ENCODE measurements at regions not wholly inside any gene's neighbourhood (a gene's known extent, or its start where the extent isn't known, plus 50 kb on each side); places are given as distances from the start of the nearest gene placed in this dataset.
"Not testable (repeated sequence)": the region's sequence is repeated elsewhere in the genome, so short reads cannot be mapped to it uniquely, and the experiment has no call there.

GRCh38 chr7:3159039-3159438 is 115.4 kb upstream of the CARD11 start:
- no peak for ATAC-seq
- no peak overlapping the region for H3K4me3 ChIP-seq
- no peaks in the 10 kb centered on the region for H3K36me3 ChIP-seq (replicated peaks in 1 of 2; ENCODE audit: insufficient read depth in 1 of 2, low read depth in 2 of 2)
- peaks cover 33% of the 10 kb centered on the region for H3K4me1 ChIP-seq
- WGBS, 2 donors: 57 to 64% methylated on average over 4 of the region's 4 CpGs
- H3K27me3 ChIP-seq: no peaks in the 10 kb centered on the region
- DNase-seq: no peak
- peak overlapping the region; percentile 58 to 78 (median 70) for H3K27ac ChIP-seq
- intact Hi-C loops (cut with DNase I): no loop called here
- no peaks in the 10 kb centered on the region for H3K9me3 ChIP-seq
- TF ChIP-seq CTCF (IDR thresholded peaks at IDR 0.05) (no peak), POLR2A (IDR thresholded peaks at IDR 0.05) (no peak)

GRCh38 chr7:3159445-3159844 is 115.8 kb upstream of the CARD11 start:
- peaks cover 37% of the 10 kb centered on the region for H3K4me1 ChIP-seq
- intact Hi-C loops (cut with DNase I): no loop called here

GRCh38 chr7:3159926-3160325 is 116.3 kb upstream of the CARD11 start:
- H3K27me3 ChIP-seq; H3K36me3 ChIP-seq (replicated peaks in 1 of 2; ENCODE audit: insufficient read depth in 1 of 2, low read depth in 2 of 2); intact Hi-C loops (cut with DNase I); H3K9me3 ChIP-seq; H3K4me3 ChIP-seq; DNase-seq: not testable (repeated sequence)
- H3K4me1 ChIP-seq: peaks cover 42% of the 10 kb centered on the region
- H3K27ac ChIP-seq: peak overlapping the region in 3 of 4 donors; percentile 39 to 78 (median 66)
- peak; percentile 54 for ATAC-seq
- WGBS, 2 donors: 18 to 26% methylated on average over 5 of the region's 5 CpGs

More at GRCh38 chr7:3159445-3159844, 115.8 kb upstream of the CARD11 start:
- no peaks in the 10 kb centered on the region for H3K9me3 ChIP-seq
- H3K36me3 ChIP-seq (replicated peaks in 1 of 2; ENCODE audit: insufficient read depth in 1 of 2, low read depth in 2 of 2): no peaks in the 10 kb centered on the region
- H3K4me3 ChIP-seq: no peak overlapping the region
- no peak for TF ChIP-seq CTCF (IDR thresholded peaks at IDR 0.05)
- peak in 2 of 3 donors; percentile 45 to 55 for TF ChIP-seq POLR2A (IDR thresholded peaks at IDR 0.05)
- 0 to 23% methylated on average over 2 to 3 of the region's 3 CpGs for WGBS, 2 donors
- peak; percentile 94 for ATAC-seq
- H3K27ac ChIP-seq: peak overlapping the region; percentile 58 to 78 (median 70)
- no peaks in the 10 kb centered on the region for H3K27me3 ChIP-seq
- peak; percentile 89 to 92 (median 90) for DNase-seq

- TF ChIP-seq CTCF (IDR thresholded peaks at IDR 0.05) (peak in 1 of 7 experiments; percentile 8), POLR2A (IDR thresholded peaks at IDR 0.05) (no peak)
- intact Hi-C loops (cut with DNase I): no loop called here
- no peak for DNase-seq
- peaks cover 64% of the 10 kb centered on the region for H3K4me1 ChIP-seq
- H3K9me3 ChIP-seq: no peaks in the 10 kb centered on the region
- no peak overlapping the region for H3K4me3 ChIP-seq
- ATAC-seq: no peak
- 76 to 89% methylated on average over 2 of the region's 2 CpGs for WGBS, 2 donors
- H3K27me3 ChIP-seq: no peaks in the 10 kb centered on the region
- H3K27ac ChIP-seq: no peak overlapping the region
- H3K36me3 ChIP-seq (replicated peaks in 1 of 2; ENCODE audit: insufficient read depth in 1 of 2, low read depth in 2 of 2): no peaks in the 10 kb centered on the region
Measured at GRCh38 chr7:3162289-3162688, 118.6 kb upstream of the CARD11 start.

- H3K27ac ChIP-seq: peak overlapping the region in 1 of 4 donors; percentile 91
- peaks cover 66% of the 10 kb centered on the region for H3K4me1 ChIP-seq
- H3K27me3 ChIP-seq; H3K36me3 ChIP-seq (replicated peaks in 1 of 2; ENCODE audit: insufficient read depth in 1 of 2, low read depth in 2 of 2); ATAC-seq; DNase-seq; H3K9me3 ChIP-seq; H3K4me3 ChIP-seq; intact Hi-C loops (cut with DNase I): not testable (repeated sequence)
- WGBS, 2 donors: 80 to 88% methylated on average over 4 of the region's 4 CpGs
Measured at GRCh38 chr7:3162798-3163197, 119.1 kb upstream of the CARD11 start.

- DNase-seq (peak; percentile 34 to 59 (median 42)), ATAC-seq (peak; percentile 28)
- H3K27ac ChIP-seq: peak overlapping the region; percentile 89 to 98 (median 90)
Measured at GRCh38 chr7:3164380-3164792, 120.7 kb upstream of the CARD11 start.

More at GRCh38 chr7:3164380-3164792, 120.7 kb upstream of the CARD11 start:
- 7 to 13% methylated on average over 10 of the region's 10 CpGs for WGBS, 2 donors
- H3K4me1 ChIP-seq: peaks cover 66% of the 10 kb centered on the region
- TF ChIP-seq CTCF (IDR thresholded peaks at IDR 0.05) (no peak), POLR2A (IDR thresholded peaks at IDR 0.05) (no peak)
- no peaks in the 10 kb centered on the region for H3K36me3 ChIP-seq (replicated peaks in 1 of 2; ENCODE audit: insufficient read depth in 1 of 2, low read depth in 2 of 2)
- intact Hi-C loops (cut with DNase I): no loop called here
- H3K9me3 ChIP-seq: no peaks in the 10 kb centered on the region
- no peak overlapping the region for H3K4me3 ChIP-seq
- H3K27me3 ChIP-seq: no peaks in the 10 kb centered on the region
